ENCODE measurements at regions not wholly inside any gene's neighbourhood (a gene's known extent, or its start where the extent isn't known, plus 50 kb on each side); places are given as distances from the start of the nearest gene placed in this dataset.

DNA sequence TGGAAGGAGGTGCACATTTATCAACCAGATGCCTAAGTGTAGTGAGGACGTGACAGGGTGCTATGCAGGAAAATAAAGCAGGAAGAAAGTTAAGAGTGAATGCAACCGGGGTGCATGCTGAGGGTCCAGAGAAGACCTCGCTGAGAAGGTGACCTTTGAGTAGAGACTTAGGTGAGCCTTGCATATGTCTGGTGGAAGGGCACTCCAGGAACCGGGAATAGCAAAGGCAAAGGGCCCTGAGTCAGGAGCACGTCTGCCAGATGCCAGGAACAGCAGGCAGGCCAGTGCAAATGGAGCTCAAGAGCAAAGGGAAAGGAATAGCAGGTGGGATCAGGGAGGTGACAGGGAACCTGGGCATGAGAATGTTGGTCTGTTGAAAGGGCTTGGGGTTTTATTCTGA is 445.5 kb downstream of the PREX1 start:
- TF ChIP-seq REST (IDR thresholded peaks at IDR 0.05; ENCODE audit: low read depth) = no peak
- no peak for TF ChIP-seq RAD21 (IDR thresholded peaks at IDR 0.05; ENCODE audit: low read depth)
- TF ChIP-seq TAF1 (IDR thresholded peaks at IDR 0.05; ENCODE audit: low read depth) = no peak
- TF ChIP-seq MAX (IDR thresholded peaks at IDR 0.05) = no peak
- TF ChIP-seq TEAD4 (IDR thresholded peaks at IDR 0.05) = no peak
- no peak for TF ChIP-seq EP300 (IDR thresholded peaks at IDR 0.05; ENCODE audit: borderline replicate concordance)

All from Ishikawa (cell line).